WTC11 (cell line): ENCODE measurements at regions not wholly inside any gene's neighbourhood (a gene's known extent, or its start where the extent isn't known, plus 50 kb on each side); places are given as distances from the start of the nearest gene placed in this dataset.

ENCODE experiments used
- AR ChIP-seq: fragments of 250-450 bp; sonication (Bioruptor Pico); IDR thresholded peaks from 2 replicates; pipeline ENCODE4 v1.9.0; 2021; ENCODE audit warnings: mild to moderate bottlenecking
- CREB1 ChIP-seq: sonication (generic); formaldehyde crosslinking; IDR thresholded peaks from 2 replicates; pipeline ENCODE4 v1.8.0; 2023; ENCODE audit warnings: mild to moderate bottlenecking, missing genetic modification reagents
- CREM ChIP-seq: sonication (generic); formaldehyde crosslinking; IDR thresholded peaks from 2 replicates; pipeline ENCODE4 v1.8.1; 2022; ENCODE audit warnings: mild to moderate bottlenecking, missing genetic modification reagents, moderate library complexity
- E2F1 ChIP-seq: sonication (generic); formaldehyde crosslinking; IDR thresholded peaks from 2 replicates; pipeline ENCODE4 v1.8.0; 2022; ENCODE audit warnings: mild to moderate bottlenecking, missing genetic modification reagents
- GABPB1 ChIP-seq: sonication (generic); formaldehyde crosslinking; IDR thresholded peaks from 2 replicates; pipeline ENCODE4 v1.8.1; 2023; ENCODE audit warnings: mild to moderate bottlenecking, missing genetic modification reagents
- NFE2L1 ChIP-seq: sonication (generic); formaldehyde crosslinking; IDR thresholded peaks from 2 replicates; pipeline ENCODE4 v1.8.1; 2023; ENCODE audit warnings: missing genetic modification reagents
- TCF7 ChIP-seq: sonication (generic); formaldehyde crosslinking; IDR thresholded peaks from 2 replicates; pipeline ENCODE4 v1.8.0; 2022; ENCODE audit warnings: mild to moderate bottlenecking, low read depth, missing genetic modification reagents, moderate library complexity
- USF1 ChIP-seq: sonication (generic); formaldehyde crosslinking; IDR thresholded peaks from 2 replicates; pipeline ENCODE4 v1.8.0; 2022; ENCODE audit warnings: mild to moderate bottlenecking, missing genetic modification reagents
- ZNF263 ChIP-seq: sonication (generic); formaldehyde crosslinking; IDR thresholded peaks from 2 replicates; pipeline ENCODE4 v1.8.1; 2022; ENCODE audit warnings: low read depth, mild to moderate bottlenecking, moderate library complexity, missing genetic modification reagents
- TF ChIP-seq, protein P1 (sequence below): sonication (generic); formaldehyde crosslinking; conservative IDR thresholded peaks from 2 replicates; pipeline ENCODE4 v1.8.1; 2022; ENCODE audit warnings: mild to moderate bottlenecking, missing genetic modification reagents
- TF ChIP-seq, protein P2 (sequence below): fragments of 200-600 bp; IDR thresholded peaks from 2 replicates; pipeline ENCODE4 v1.8.0; 2022; ENCODE audit warnings: antibody characterized with exemption
- TF ChIP-seq, protein P3 (sequence below): sonication (generic); formaldehyde crosslinking; IDR thresholded peaks from 2 replicates; pipeline ENCODE4 v1.8.0; 2022; ENCODE audit warnings: mild to moderate bottlenecking, missing genetic modification reagents

- no peak for TF ChIP-seq USF1 (CRISPR knock-in tag)
- TF ChIP-seq NFE2L1 (CRISPR knock-in tag), result no peak
- TF ChIP-seq, protein P1, sequence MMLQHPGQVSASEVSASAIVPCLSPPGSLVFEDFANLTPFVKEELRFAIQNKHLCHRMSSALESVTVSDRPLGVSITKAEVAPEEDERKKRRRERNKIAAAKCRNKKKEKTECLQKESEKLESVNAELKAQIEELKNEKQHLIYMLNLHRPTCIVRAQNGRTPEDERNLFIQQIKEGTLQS (CRISPR knock-in tag), result no peak
- no peak for TF ChIP-seq ZNF263
- TF ChIP-seq, protein P2, sequence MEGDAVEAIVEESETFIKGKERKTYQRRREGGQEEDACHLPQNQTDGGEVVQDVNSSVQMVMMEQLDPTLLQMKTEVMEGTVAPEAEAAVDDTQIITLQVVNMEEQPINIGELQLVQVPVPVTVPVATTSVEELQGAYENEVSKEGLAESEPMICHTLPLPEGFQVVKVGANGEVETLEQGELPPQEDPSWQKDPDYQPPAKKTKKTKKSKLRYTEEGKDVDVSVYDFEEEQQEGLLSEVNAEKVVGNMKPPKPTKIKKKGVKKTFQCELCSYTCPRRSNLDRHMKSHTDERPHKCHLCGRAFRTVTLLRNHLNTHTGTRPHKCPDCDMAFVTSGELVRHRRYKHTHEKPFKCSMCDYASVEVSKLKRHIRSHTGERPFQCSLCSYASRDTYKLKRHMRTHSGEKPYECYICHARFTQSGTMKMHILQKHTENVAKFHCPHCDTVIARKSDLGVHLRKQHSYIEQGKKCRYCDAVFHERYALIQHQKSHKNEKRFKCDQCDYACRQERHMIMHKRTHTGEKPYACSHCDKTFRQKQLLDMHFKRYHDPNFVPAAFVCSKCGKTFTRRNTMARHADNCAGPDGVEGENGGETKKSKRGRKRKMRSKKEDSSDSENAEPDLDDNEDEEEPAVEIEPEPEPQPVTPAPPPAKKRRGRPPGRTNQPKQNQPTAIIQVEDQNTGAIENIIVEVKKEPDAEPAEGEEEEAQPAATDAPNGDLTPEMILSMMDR, result no peak
- TF ChIP-seq E2F1, result no peak
- TF ChIP-seq, protein P3, sequence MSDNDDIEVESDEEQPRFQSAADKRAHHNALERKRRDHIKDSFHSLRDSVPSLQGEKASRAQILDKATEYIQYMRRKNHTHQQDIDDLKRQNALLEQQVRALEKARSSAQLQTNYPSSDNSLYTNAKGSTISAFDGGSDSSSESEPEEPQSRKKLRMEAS, result no peak
- TF ChIP-seq TCF7 (CRISPR knock-in tag), result no peak
- no peak for TF ChIP-seq GABPB1
- TF ChIP-seq CREB1, result no peak
- TF ChIP-seq CREM (CRISPR knock-in tag), result no peak
- no peak for TF ChIP-seq AR (CRISPR knock-in tag)
Observed at GRCh38 chr12:77256956-77257355, 191.6 kb upstream of the E2F7 start.
